GM18870 (cell line): ENCODE measurements at regions not wholly inside any gene's neighbourhood (a gene's known extent, or its start where the extent isn't known, plus 50 kb on each side); places are given as distances from the start of the nearest gene placed in this dataset.

ENCODE experiments used
- ATAC-seq: cut with Tn5 transposase; IDR thresholded peaks from one replicate; pipeline ENCODE4 v1.9.1; 2021; ENCODE audit warnings: moderate library complexity; ENCODE audit not compliant: unreplicated experiment

GRCh38 chr20:50369225-50370035 is 140.8 kb upstream of the PTPN1 start:
- no peak for ATAC-seq

DNA sequence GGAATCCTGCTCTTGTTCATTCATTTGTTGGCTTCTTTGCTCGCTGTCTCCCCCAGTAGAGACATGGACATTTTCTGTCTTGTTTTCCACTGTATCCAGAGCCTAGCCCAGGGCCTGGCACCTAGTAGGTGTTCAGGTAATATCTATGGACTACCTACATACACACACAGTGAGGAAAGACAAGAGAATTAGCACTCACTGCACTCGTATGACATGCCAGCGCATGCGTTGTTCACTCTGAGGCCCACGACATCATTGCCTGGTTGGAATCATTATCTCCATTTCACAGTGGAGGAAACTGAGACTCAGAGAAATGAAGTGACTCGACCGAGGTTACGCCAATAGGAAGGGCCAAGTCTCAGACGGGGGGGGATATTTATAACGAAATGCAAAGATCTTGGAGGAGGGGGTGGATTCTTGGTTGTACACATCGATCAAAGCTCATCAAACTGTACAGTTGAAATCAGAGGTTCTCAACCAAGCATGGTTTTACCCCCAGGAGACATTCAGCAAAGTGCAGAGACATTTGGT is 140.1 kb upstream of the PTPN1 start:
- ATAC-seq = no peak

DNA sequence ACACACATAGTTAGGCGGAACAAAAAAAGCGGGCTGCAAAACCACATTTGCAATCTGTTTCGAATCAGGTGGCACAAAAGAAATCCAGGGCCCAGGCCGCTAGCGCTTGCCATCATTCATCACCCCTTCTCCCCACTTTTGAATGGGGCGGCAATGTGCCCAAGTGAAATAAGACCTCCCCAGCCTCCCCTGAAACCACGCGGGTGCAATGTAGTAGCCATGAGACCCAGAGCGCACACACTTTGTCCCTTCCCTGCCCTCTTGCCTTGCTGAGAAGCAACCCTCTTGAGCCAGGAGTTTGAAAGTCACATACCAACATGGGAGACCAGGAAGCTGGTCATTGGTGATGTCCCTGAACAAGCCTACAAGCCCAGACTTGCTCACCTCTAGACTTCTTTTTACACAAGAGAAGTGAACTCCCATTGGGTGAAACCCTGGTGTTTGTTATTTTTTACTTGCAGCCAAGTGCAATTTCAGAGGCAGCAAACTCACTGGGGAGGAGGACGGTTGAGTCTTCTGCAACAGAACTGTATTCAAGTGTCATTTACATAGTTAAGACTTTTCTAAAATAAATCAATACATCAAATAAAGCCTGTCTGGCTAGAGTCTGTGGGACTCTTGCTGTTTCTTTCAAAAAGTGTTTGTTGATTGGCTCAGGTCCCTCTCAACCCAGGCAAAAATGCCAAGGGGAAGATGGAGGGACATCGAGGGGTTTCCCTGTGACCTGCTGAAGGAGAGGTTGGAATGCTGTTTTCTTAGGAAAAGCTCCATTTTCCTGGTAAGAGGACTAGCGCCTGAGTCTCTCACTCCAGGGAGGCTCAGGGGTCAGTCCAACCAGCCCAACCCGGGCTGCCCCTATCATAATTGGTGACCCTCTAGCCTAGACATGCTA is 138.1 kb upstream of the PTPN1 start:
- ATAC-seq = no peak

- no peak for ATAC-seq
These were observed 137.5 kb upstream of the PTPN1 start for GRCh38 chr20:50372770-50373088.

- ATAC-seq = no peak
These were observed 136.4 kb upstream of the PTPN1 start for GRCh38 chr20:50373674-50374286.

DNA sequence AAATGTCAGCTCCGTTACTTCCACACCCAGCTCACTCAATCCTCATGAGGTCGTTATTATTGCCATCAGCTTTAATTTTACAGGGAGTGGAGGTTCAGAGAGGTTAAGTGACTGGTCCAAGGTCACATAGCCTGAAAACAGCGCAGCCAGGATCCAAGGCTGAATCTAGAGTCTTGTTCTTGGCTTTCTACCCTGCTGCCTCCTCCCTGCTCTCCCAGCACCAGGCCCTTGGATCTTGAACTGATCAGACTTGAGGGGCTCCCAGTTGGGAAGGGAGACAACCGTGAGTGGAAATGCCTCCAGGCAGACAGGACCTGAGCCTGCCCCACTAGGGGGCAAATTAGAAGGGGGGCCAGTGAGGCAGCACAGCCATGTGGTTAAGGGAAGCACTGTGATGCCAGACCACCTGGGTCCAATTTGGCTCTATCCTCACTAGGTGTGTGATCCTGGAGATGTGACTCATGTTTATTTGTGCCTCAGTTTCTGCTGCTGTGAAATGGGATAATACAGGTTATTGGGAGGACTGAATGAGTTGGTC is 135.6 kb upstream of the PTPN1 start:
- ATAC-seq = no peak

- no peak for ATAC-seq
These were observed 133.8 kb upstream of the PTPN1 start for GRCh38 chr20:50376179-50376887.

GRCh38 chr20:50376888-50377459 is 133.2 kb upstream of the PTPN1 start:
- no peak for ATAC-seq

GRCh38 chr20:50378170-50379000 is 131.8 kb upstream of the PTPN1 start:
- ATAC-seq = no peak

GRCh38 chr20:50379049-50379990 is 130.9 kb upstream of the PTPN1 start:
- no peak for ATAC-seq

- ATAC-seq = no peak
These were observed 130.0 kb upstream of the PTPN1 start for GRCh38 chr20:50379991-50380696.

GRCh38 chr20:50380697-50381040 is 129.5 kb upstream of the PTPN1 start:
- no peak for ATAC-seq

- no peak for ATAC-seq
These were observed 129.0 kb upstream of the PTPN1 start for GRCh38 chr20:50381075-50381732.

DNA sequence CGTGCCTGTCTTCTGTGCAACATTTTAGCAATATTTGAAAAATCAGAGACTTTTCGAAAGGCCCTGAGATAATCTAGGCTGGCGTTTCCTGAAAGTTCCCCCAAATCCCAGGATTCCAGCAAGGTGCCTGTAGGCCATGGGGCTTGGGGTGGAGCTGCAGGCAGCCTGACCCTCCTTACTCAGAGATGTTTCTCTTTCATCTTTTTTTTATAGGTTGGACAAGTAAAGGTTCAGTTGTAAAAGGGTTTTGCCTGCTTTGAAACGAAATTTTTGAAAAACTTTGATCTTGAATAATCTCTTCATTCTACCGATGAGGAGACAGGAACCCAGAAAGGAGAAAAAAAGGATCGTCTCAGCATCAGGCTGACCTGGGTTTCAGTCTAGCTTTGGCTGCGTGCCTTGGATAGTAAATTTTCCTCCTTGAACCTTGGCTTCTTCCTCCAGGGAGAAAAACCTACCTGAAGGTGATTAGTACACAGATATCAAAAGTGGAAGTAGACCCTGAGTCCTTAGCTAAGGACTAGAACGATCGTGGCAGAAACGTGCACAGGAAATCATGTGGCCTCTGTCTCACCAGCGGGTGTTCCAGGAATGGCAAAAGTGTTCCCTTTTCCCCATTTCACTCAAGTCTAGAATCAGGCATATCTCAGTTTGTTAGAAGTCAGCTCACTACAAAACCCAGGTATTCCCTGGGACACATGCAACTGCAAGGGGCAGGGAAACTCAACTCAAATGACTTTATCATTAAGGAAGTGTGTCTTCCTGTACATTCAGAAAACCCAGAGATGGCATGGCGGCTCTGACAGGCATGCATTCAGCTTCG is 128.2 kb upstream of the PTPN1 start:
- ATAC-seq = no peak

DNA sequence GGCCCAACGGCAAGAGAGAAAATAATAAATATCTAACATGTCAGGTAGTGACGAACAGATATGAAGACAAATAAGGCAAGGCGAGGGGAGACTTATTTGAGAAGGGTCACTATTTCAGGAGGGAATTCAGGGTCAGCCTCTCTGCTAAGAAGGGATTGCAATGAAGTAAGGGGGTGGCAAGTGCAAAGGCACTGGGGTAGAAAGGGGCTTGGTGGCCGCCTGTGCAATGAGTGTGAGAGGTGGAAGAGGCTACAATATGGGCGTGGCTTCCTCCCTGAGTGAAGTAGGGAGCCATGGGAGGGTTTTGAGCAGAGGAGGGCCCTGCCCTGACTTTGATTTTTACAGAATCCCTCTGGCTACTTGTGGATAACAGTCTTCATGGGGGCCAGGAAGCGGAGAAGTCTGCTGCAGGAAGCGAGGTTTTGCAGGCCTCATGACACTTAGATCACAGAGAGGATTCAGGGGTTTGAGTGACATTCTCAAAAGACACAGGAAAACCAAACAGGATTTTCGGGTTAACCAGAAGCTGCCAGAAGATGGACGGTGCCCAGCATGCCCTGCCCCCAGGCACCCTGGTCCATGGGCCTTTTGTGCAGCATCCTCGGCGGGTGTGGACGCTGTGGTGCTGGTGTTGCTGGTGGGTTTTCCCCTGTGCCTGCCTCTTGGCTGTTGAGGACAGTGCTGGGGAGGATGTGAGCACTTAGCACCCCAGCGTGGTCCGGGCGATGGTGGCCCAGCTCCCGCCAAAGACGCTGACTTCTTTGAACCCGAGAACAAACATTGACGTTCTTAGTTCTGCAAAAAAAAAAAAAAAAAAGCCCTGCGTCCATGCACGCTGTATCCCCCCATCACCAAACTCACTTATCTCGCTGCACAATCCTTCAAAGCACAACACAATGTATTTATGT is 124.2 kb upstream of the PTPN1 start:
- no peak for ATAC-seq

DNA sequence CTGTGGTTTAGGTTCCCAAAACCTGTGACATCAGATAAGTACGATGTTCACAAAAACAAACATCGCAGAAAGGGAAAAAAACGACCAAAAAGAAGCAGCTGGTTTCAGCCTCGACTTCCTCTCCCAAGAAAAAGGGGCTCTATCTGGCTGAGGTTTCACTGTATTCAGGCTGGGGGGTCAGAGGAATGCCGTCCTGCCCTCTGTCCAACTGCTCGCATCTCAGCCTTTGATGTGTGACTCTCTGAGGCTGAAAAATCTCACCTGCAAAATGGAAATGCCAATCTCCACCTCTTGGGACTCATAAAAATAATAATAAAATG is 123.6 kb upstream of the PTPN1 start:
- no peak for ATAC-seq
